ENCODE measurements at regions not wholly inside any gene's neighbourhood (a gene's known extent, or its start where the extent isn't known, plus 50 kb on each side); places are given as distances from the start of the nearest gene placed in this dataset.
"Not testable (repeated sequence)": the region's sequence is repeated elsewhere in the genome, so short reads cannot be mapped to it uniquely, and the experiment has no call there.

DNA sequence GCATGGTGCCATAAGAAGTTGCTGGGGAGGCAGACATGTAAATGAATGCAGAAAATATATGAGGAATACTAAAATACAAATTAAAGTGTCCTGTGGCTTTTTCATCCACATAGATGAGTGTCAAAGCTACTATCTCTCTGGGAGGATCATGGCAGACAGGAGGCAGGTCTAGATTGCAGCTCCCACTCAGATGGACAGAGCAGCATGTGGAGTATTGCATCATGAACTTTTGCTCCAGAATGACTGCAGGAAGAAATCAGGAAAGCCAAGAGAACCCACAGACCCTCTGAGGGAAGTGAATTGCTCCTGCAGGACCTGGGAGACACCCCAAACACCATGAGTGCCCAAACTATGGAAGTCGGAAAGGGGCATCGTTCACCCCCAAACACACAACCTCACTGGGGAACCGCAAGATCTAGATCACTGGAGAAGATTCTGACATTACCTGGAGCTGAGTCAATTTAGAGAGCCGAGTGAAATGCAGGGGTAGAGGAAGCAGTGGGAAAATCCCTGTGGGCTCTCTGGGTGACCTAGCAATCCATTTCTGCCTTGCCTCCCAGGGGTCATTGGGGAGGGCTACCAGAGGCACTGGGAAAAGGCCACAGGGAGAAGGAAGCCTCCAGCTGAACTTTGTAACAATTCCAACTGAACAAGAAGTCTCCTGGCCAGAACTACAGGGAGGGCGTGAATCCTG is 61.0 kb upstream of the PRSS3 start:
- TF ChIP-seq, protein P1, sequence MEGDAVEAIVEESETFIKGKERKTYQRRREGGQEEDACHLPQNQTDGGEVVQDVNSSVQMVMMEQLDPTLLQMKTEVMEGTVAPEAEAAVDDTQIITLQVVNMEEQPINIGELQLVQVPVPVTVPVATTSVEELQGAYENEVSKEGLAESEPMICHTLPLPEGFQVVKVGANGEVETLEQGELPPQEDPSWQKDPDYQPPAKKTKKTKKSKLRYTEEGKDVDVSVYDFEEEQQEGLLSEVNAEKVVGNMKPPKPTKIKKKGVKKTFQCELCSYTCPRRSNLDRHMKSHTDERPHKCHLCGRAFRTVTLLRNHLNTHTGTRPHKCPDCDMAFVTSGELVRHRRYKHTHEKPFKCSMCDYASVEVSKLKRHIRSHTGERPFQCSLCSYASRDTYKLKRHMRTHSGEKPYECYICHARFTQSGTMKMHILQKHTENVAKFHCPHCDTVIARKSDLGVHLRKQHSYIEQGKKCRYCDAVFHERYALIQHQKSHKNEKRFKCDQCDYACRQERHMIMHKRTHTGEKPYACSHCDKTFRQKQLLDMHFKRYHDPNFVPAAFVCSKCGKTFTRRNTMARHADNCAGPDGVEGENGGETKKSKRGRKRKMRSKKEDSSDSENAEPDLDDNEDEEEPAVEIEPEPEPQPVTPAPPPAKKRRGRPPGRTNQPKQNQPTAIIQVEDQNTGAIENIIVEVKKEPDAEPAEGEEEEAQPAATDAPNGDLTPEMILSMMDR (conservative IDR thresholded peaks at IDR 0.05 in 1 of 2, IDR thresholded peaks at IDR 0.05 in 1 of 2; ENCODE audit: low read depth in 1 of 2, low read length in 2 of 2): not testable (repeated sequence)
- TF ChIP-seq EZH2 (IDR thresholded peaks at IDR 0.05; ENCODE audit: low read length, missing control alignments): not testable (repeated sequence)

Data from fibroblast of lung (primary cell).